ENCODE measurements at regions not wholly inside any gene's neighbourhood (a gene's known extent, or its start where the extent isn't known, plus 50 kb on each side); places are given as distances from the start of the nearest gene placed in this dataset.
"Not testable (repeated sequence)": the region's sequence is repeated elsewhere in the genome, so short reads cannot be mapped to it uniquely, and the experiment has no call there.

DNA sequence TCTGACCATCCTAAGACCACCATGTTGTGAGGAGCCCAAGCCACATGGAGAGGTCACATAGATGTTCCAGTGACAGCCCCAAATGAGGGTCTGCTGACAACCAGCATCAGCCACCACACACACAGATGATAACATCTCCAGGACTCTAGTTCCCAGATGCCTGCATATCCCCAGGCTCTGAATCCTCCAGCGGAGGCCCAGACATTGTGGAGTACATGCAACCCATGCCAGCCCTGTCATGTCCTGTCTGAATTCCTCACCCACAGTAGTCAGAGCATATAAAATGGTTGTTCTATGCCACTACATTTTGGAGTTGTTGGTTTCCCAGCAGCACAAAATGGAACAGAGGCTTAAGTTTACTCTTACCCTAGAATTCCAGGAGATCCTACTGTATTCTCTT is 122.0 kb upstream of the SLC35G4 start:
- no peak overlapping the region for H3K27ac ChIP-seq
- no peak for DNase-seq (ENCODE audit: low spot score in 2 of 2)
- H3K4me1 ChIP-seq = no peaks in the 10 kb centered on the region
- H3K27me3 ChIP-seq = no peaks in the 10 kb centered on the region
- H3K4me3 ChIP-seq = no peak overlapping the region
- H3K36me3 ChIP-seq = no peaks in the 10 kb centered on the region
- no peaks in the 10 kb centered on the region for H3K9me3 ChIP-seq
- 100% methylated on average over 1 of the region's 1 CpG for WGBS, 2 donors
- TF ChIP-seq POLR2A (IDR thresholded peaks at IDR 0.05) (no peak), EP300 (IDR thresholded peaks at IDR 0.05) (no peak)
- TF ChIP-seq, protein P1, sequence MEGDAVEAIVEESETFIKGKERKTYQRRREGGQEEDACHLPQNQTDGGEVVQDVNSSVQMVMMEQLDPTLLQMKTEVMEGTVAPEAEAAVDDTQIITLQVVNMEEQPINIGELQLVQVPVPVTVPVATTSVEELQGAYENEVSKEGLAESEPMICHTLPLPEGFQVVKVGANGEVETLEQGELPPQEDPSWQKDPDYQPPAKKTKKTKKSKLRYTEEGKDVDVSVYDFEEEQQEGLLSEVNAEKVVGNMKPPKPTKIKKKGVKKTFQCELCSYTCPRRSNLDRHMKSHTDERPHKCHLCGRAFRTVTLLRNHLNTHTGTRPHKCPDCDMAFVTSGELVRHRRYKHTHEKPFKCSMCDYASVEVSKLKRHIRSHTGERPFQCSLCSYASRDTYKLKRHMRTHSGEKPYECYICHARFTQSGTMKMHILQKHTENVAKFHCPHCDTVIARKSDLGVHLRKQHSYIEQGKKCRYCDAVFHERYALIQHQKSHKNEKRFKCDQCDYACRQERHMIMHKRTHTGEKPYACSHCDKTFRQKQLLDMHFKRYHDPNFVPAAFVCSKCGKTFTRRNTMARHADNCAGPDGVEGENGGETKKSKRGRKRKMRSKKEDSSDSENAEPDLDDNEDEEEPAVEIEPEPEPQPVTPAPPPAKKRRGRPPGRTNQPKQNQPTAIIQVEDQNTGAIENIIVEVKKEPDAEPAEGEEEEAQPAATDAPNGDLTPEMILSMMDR (IDR thresholded peaks at IDR 0.05) = no peak

DNA sequence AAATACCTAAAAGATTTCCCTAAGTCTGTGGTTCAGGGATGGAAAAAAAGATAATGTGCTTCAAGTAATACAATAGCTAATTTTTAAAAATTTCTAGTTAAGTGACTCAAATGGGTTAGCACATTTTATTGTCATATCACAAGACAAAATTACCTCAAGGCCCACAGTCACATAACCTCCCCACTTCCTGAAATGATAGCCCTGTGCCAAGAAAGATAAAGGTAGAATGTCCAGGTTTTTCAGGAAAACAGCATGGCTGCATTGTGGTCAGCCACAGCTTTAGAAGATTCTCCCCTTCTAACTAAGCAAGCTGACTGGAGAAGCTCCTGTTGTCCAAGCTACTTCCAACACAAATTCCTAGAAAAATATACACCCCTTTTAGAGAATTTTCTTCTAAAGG is 127.1 kb upstream of the SLC35G4 start:
- TF ChIP-seq EP300 (IDR thresholded peaks at IDR 0.05) = no peak
- no peak for TF ChIP-seq POLR2A (IDR thresholded peaks at IDR 0.05)
- TF ChIP-seq, protein P1 (IDR thresholded peaks at IDR 0.05) = no peak
- Histone ChIP-seq H3K27ac (no peak overlapping the region), H3K36me3 (no peaks in the 10 kb centered on the region), H3K9me3 (no peaks in the 10 kb centered on the region), H3K4me1 (no peaks in the 10 kb centered on the region), H3K27me3 (no peaks in the 10 kb centered on the region), H3K4me3 (no peak overlapping the region)
- DNase-seq (ENCODE audit: low spot score in 2 of 2) = no peak

DNA sequence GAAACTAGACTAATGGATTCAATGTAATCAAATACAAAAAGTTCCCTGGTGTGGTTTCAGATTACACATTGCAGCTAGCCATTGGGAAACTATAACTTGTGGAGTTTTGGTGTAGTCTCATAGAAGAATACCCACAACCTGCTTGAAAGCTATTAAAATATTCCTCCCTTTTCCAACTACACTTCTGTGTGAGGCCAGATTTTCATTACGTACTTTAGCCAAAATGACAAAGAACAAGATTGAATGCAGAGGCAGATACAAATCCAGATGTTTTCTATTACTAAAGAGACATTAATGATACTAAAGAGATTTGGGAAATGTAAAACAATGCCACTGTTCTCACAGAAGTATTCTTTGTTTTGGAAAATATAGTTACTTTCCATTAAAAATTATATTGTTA is 128.7 kb upstream of the SLC35G4 start:
- WGBS, 2 donors = 57 to 66% methylated on average over 1 of the region's 1 CpG
- DNase-seq (ENCODE audit: low spot score in 2 of 2) = no peak
- H3K27me3 ChIP-seq = no peaks in the 10 kb centered on the region
- H3K27ac ChIP-seq = no peak overlapping the region
- no peaks in the 10 kb centered on the region for H3K9me3 ChIP-seq
- H3K4me1 ChIP-seq = no peaks in the 10 kb centered on the region
- no peak for TF ChIP-seq EP300 (IDR thresholded peaks at IDR 0.05)
- no peak for TF ChIP-seq POLR2A (IDR thresholded peaks at IDR 0.05)
- TF ChIP-seq, protein P1 (IDR thresholded peaks at IDR 0.05) = no peak
- no peak overlapping the region for H3K4me3 ChIP-seq
- H3K36me3 ChIP-seq = no peaks in the 10 kb centered on the region

DNA sequence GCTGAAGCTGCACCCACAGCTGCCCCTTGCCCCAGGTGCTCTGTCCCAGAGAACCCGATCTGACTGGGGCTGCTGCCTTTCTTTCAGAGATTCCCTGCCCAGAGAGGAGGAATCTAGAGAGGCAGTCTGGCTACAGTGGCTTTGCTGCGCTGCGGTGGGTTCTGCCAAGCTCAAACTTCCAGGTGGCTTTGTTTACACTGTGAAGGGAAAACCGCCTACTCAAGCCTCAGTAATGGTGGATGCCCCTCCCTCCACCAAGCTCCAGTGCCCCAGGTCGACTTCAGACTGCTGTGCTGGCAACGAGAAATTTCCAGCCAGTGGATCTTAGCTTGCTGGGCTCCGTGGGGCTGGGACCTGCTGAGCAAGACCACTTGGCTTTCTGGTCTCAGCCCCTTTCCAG is 130.4 kb upstream of the SLC35G4 start:
- not testable (repeated sequence) for H3K27me3 ChIP-seq; H3K36me3 ChIP-seq; H3K4me1 ChIP-seq; H3K27ac ChIP-seq; H3K9me3 ChIP-seq; H3K4me3 ChIP-seq; DNase-seq (ENCODE audit: low spot score in 2 of 2)
- WGBS, 2 donors = 62 to 67% methylated on average over 7 of the region's 7 CpGs

DNA sequence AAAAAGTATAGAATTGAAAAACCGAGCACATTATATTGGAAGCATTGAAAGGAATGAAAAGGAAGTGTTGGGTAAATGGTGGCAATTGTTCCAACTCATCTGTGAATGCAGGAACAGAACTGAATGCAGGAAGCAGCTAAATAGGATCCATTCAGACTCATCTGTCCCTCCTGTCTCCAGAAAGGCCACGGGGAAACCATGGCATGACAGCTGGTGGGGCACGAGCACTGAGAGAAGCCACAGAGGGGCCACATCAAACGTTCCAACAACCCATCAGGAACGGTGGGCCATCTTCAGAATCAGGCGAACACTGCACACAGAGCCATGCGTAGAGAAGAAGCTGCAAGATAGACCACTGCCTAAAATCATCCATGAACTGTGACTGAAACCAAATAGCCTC is 138.5 kb upstream of the SLC35G4 start:
- H3K4me3 ChIP-seq = no peak overlapping the region
- H3K27me3 ChIP-seq = no peaks in the 10 kb centered on the region
- H3K9me3 ChIP-seq = peaks cover 0 to 7% (median 0%) of the 10 kb centered on the region in 4 donors
- 57 to 63% methylated on average over 7 of the region's 7 CpGs for WGBS, 2 donors
- no peak for DNase-seq (ENCODE audit: low spot score in 2 of 2)
- H3K4me1 ChIP-seq = no peaks in the 10 kb centered on the region
- TF ChIP-seq, protein P1 (IDR thresholded peaks at IDR 0.05) = no peak
- TF ChIP-seq POLR2A (IDR thresholded peaks at IDR 0.05) = no peak
- no peak for TF ChIP-seq EP300 (IDR thresholded peaks at IDR 0.05)
- H3K36me3 ChIP-seq = no peaks in the 10 kb centered on the region
- no peak overlapping the region for H3K27ac ChIP-seq

DNA sequence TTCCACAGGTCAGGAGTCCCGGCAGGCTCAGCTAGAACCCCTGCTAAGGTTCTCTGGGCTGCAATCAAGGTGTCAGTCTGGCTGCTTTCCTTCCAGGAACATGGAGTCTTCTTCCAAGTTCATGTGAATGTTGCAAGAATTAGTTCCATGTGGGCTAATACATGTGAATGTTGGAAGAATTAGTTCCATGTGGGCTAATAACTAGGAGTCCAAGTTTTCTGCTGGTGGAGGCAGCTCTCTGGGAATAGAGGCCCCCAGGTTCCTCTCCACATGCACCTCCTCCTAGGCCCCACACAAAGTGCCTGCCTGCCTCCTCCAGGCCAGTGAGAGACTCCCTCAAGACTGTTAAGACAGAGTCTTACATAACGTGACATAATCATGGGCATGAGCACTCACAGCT is 140.8 kb upstream of the SLC35G4 start:
- Histone ChIP-seq H3K9me3 (no peaks in the 10 kb centered on the region), H3K4me1 (no peaks in the 10 kb centered on the region), H3K27ac (no peak overlapping the region), H3K36me3 (no peaks in the 10 kb centered on the region), H3K27me3 (no peaks in the 10 kb centered on the region), H3K4me3 (no peak overlapping the region)
- DNase-seq (ENCODE audit: low spot score in 2 of 2) = no peak
- TF ChIP-seq, protein P1 (IDR thresholded peaks at IDR 0.05) = no peak
- TF ChIP-seq POLR2A (IDR thresholded peaks at IDR 0.05) (no peak), EP300 (IDR thresholded peaks at IDR 0.05) (no peak)
- WGBS, 2 donors = 55 to 65% methylated on average over 2 of the region's 2 CpGs
